ENCODE measurements at regions not wholly inside any gene's neighbourhood (a gene's known extent, or its start where the extent isn't known, plus 50 kb on each side); places are given as distances from the start of the nearest gene placed in this dataset.

GRCh38 chr10:29189256-29189655 is 99.6 kb upstream of the LYZL1 start:
- DNase-seq (ENCODE audit: low spot score), result no peak
- TF ChIP-seq CTCF (IDR thresholded peaks at IDR 0.05; ENCODE audit: borderline replicate concordance, control extremely low read depth, extremely low read depth, insufficient read depth, missing control alignments), result no peak
- in situ Hi-C loops (cut with MboI; ENCODE audit: low sequenced_read_pairs, unreplicated experiment), result no loop called here

GRCh38 chr10:29191674-29192073 is 97.2 kb upstream of the LYZL1 start:
- DNase-seq (ENCODE audit: low spot score), result no peak
- in situ Hi-C loops (cut with MboI; ENCODE audit: low sequenced_read_pairs, unreplicated experiment), result no loop called here
- no peak for TF ChIP-seq CTCF (IDR thresholded peaks at IDR 0.05; ENCODE audit: borderline replicate concordance, control extremely low read depth, extremely low read depth, insufficient read depth, missing control alignments)

- in situ Hi-C loops (cut with MboI; ENCODE audit: low sequenced_read_pairs, unreplicated experiment), result no loop called here
- TF ChIP-seq CTCF (IDR thresholded peaks at IDR 0.05; ENCODE audit: borderline replicate concordance, control extremely low read depth, extremely low read depth, insufficient read depth, missing control alignments), result no peak
- no peak for DNase-seq (ENCODE audit: low spot score)
Observed at GRCh38 chr10:29199339-29199738, 89.5 kb upstream of the LYZL1 start.

- in situ Hi-C loops (cut with MboI; ENCODE audit: low sequenced_read_pairs, unreplicated experiment), result no loop called here
- DNase-seq (ENCODE audit: low spot score), result no peak
- TF ChIP-seq CTCF (IDR thresholded peaks at IDR 0.05; ENCODE audit: borderline replicate concordance, control extremely low read depth, extremely low read depth, insufficient read depth, missing control alignments), result no peak
Observed at GRCh38 chr10:29199941-29200679, 88.8 kb upstream of the LYZL1 start.

GRCh38 chr10:29202386-29202940 is 86.4 kb upstream of the LYZL1 start:
- in situ Hi-C loops (cut with MboI; ENCODE audit: low sequenced_read_pairs, unreplicated experiment), result no loop called here
- TF ChIP-seq CTCF (IDR thresholded peaks at IDR 0.05; ENCODE audit: borderline replicate concordance, control extremely low read depth, extremely low read depth, insufficient read depth, missing control alignments), result no peak
- no peak for DNase-seq (ENCODE audit: low spot score)

GRCh38 chr10:29203432-29203831 is 85.4 kb upstream of the LYZL1 start:
- no peak for TF ChIP-seq CTCF (IDR thresholded peaks at IDR 0.05; ENCODE audit: borderline replicate concordance, control extremely low read depth, extremely low read depth, insufficient read depth, missing control alignments)
- no peak for DNase-seq (ENCODE audit: low spot score)
- in situ Hi-C loops (cut with MboI; ENCODE audit: low sequenced_read_pairs, unreplicated experiment), result no loop called here
